Neural progenitor cell (in vitro differentiated cells): ENCODE measurements at regions not wholly inside any gene's neighbourhood (a gene's known extent, or its start where the extent isn't known, plus 50 kb on each side); places are given as distances from the start of the nearest gene placed in this dataset.

Experiments
- DNase-seq: peaks from one replicate; pipeline ENCODE4 v3.0.0-alpha.2; 2016; ENCODE audit warnings: low spot score
- H2AFZ ChIP-seq: fragments of 200-600 bp; sonication (generic); replicated peaks from 2 replicates; pipeline ENCODE4 v1.6.1; 2016; ENCODE audit warnings: antibody characterized with exemption
- H3F3A ChIP-seq: fragments of 200-600 bp; sonication (generic); 2 replicates; pipeline ENCODE4 v1.6.1; 2016; ENCODE audit warnings: antibody characterized with exemption, low read depth
- H3K27ac ChIP-seq: fragments of 200-600 bp; sonication (generic); 2 replicates; pipeline ENCODE4 v1.5.1; 2016; ENCODE audit warnings: mild to moderate bottlenecking
- H3K27me3 ChIP-seq: fragments of 200-600 bp; sonication (generic); 2 replicates; pipeline ENCODE4 v1.6.1; 2016; ENCODE audit warnings: mild to moderate bottlenecking, moderate library complexity
- H3K36me3 ChIP-seq: fragments of 200-600 bp; sonication (generic); 2 replicates; pipeline ENCODE4 v1.5.1; 2016
- H3K4me1 ChIP-seq: fragments of 200-600 bp; sonication (generic); 2 replicates; pipeline ENCODE4 v1.6.1; 2016; ENCODE audit warnings: mixed run types
- H3K4me2 ChIP-seq: fragments of 200-600 bp; sonication (generic); 2 replicates; pipeline ENCODE4 v1.6.1; 2016
- H3K4me3 ChIP-seq: fragments of 200-600 bp; sonication (generic); 2 replicates; pipeline ENCODE4 v1.5.1; 2016
- H3K79me2 ChIP-seq: fragments of 200-600 bp; sonication (generic); 2 replicates; pipeline ENCODE4 v1.6.1; 2016; ENCODE audit warnings: low read depth
- H3K9ac ChIP-seq: fragments of 200-600 bp; sonication (generic); 2 replicates; pipeline ENCODE4 v1.6.1; 2016
- H3K9me3 ChIP-seq: fragments of 200-600 bp; sonication (generic); 2 replicates; pipeline ENCODE4 v1.5.1; 2016; ENCODE audit warnings: low read depth
- H4K20me1 ChIP-seq: fragments of 200-600 bp; sonication (generic); 2 replicates; pipeline ENCODE4 v1.6.1; 2016; ENCODE audit warnings: low read depth
- H3K27ac Mint-ChIP-seq: 3 replicates; pipeline ENCODE4 v1.8.0; 2021; ENCODE audit warnings: mixed read lengths
- H3K27me3 Mint-ChIP-seq: 2 replicates; pipeline ENCODE4 v1.8.0; 2022; ENCODE audit warnings: low read depth, mild to moderate bottlenecking, inconsistent platforms, moderate library complexity, mixed read lengths; ENCODE audit not compliant: insufficient read depth
- H3K36me3 Mint-ChIP-seq: 3 replicates; pipeline ENCODE4 v1.8.0; 2021; ENCODE audit warnings: mixed read lengths
- H3K4me1 Mint-ChIP-seq: 3 replicates; pipeline ENCODE4 v1.8.0; 2021; ENCODE audit warnings: mixed read lengths
- H3K4me3 Mint-ChIP-seq: 3 replicates; pipeline ENCODE4 v1.8.0; 2021; ENCODE audit warnings: mild to moderate bottlenecking, moderate library complexity, mixed read lengths
- H3K9me3 Mint-ChIP-seq: 3 replicates; pipeline ENCODE4 v1.8.0; 2020; ENCODE audit warnings: mixed read lengths
- CTCF ChIP-seq: fragments of 200-600 bp; sonication (generic); IDR thresholded peaks from 2 replicates; pipeline ENCODE4 v1.5.1; 2017; ENCODE audit warnings: antibody characterized with exemption, mild to moderate bottlenecking
- EZH2 ChIP-seq: fragments of 200-600 bp; sonication (generic); IDR thresholded peaks from 2 replicates; pipeline ENCODE4 v1.6.1; 2017; ENCODE audit warnings: antibody characterized with exemption, mild to moderate bottlenecking, moderate library complexity
- EZH2phosphoT487 ChIP-seq: fragments of 200-600 bp; sonication (generic); IDR thresholded peaks from 2 replicates; pipeline ENCODE4 v1.6.1; 2017; ENCODE audit warnings: antibody characterized with exemption

- H3K36me3 ChIP-seq = no peaks in the 10 kb centered on the region
- DNase-seq = no peak
- Mint-ChIP-seq H3K36me3 (no peaks in the 10 kb centered on the region), H3K4me3 (no peak overlapping the region), H3K27me3 (no peaks in the 10 kb centered on the region), H3K27ac (no peak overlapping the region), H3K4me1 (no peaks in the 10 kb centered on the region), H3K9me3 (no peaks in the 10 kb centered on the region)
- no peaks in the 10 kb centered on the region for H3K4me1 ChIP-seq
- H3K79me2 ChIP-seq = no peaks in the 10 kb centered on the region
- H3K9ac ChIP-seq = no peak overlapping the region
- H3F3A ChIP-seq = no peaks in the 10 kb centered on the region
- H3K4me2 ChIP-seq = no peak overlapping the region
- H3K4me3 ChIP-seq = no peak overlapping the region
- no peak overlapping the region for H3K27ac ChIP-seq
- H3K27me3 ChIP-seq = no peaks in the 10 kb centered on the region
- no peak overlapping the region for H2AFZ ChIP-seq
- no peaks in the 10 kb centered on the region for H4K20me1 ChIP-seq
- H3K9me3 ChIP-seq = no peaks in the 10 kb centered on the region
- TF ChIP-seq CTCF (no peak), EZH2phosphoT487 (no peak), EZH2 (no peak)
These were observed 56.5 kb upstream of the NREP start for GRCh38 chr5:111813537-111813936.

GRCh38 chr5:111810112-111810511 lies 53.1 kb upstream of the NREP start:
- no peaks in the 10 kb centered on the region for H3K9me3 Mint-ChIP-seq
- no peak for DNase-seq

More at GRCh38 chr5:111810112-111810511, 53.1 kb upstream of the NREP start:
- no peaks in the 10 kb centered on the region for H3K79me2 ChIP-seq
- Mint-ChIP-seq H3K27ac (no peak overlapping the region), H3K27me3 (no peaks in the 10 kb centered on the region), H3K4me3 (no peak overlapping the region), H3K4me1 (no peaks in the 10 kb centered on the region), H3K36me3 (no peaks in the 10 kb centered on the region)
- H3F3A ChIP-seq = no peaks in the 10 kb centered on the region
- H4K20me1 ChIP-seq = no peaks in the 10 kb centered on the region
- H2AFZ ChIP-seq = no peak overlapping the region
- H3K27me3 ChIP-seq = no peaks in the 10 kb centered on the region
- no peak for TF ChIP-seq EZH2phosphoT487
- TF ChIP-seq CTCF = no peak
- no peak for TF ChIP-seq EZH2
- no peaks in the 10 kb centered on the region for H3K9me3 ChIP-seq
- H3K36me3 ChIP-seq = no peaks in the 10 kb centered on the region
- no peaks in the 10 kb centered on the region for H3K4me1 ChIP-seq
- H3K4me2 ChIP-seq = no peak overlapping the region
- no peak overlapping the region for H3K4me3 ChIP-seq
- no peak overlapping the region for H3K9ac ChIP-seq
- H3K27ac ChIP-seq = no peak overlapping the region
